SK-N-SH treated with all-trans-retinoic acid at 6 μM for 48 hours (cell line): ENCODE measurements at regions not wholly inside any gene's neighbourhood (a gene's known extent, or its start where the extent isn't known, plus 50 kb on each side); places are given as distances from the start of the nearest gene placed in this dataset.

Experiments
- ATAC-seq: fragments of 200-7000 bp; cut with Tn5 transposase; 3 replicates; pipeline ENCODE4 v1.9.1; 2020; ENCODE audit warnings: mild to moderate bottlenecking, moderate library complexity
- ARNTL ChIP-seq: fragments of 450-650 bp; formaldehyde crosslinking; IDR thresholded peaks from 2 replicates; pipeline ENCODE4 v1.5.0; 2020; ENCODE audit warnings: low read depth, mild to moderate bottlenecking, moderate library complexity, borderline replicate concordance
- CSDC2 ChIP-seq: fragments of 250-450 bp; sonication (Bioruptor Pico); IDR thresholded peaks from 2 replicates; pipeline ENCODE4 v1.5.0; 2020; ENCODE audit warnings: mild to moderate bottlenecking, moderate library complexity
- ESRRG ChIP-seq: fragments of 250-450 bp; sonication (Bioruptor Pico); IDR thresholded peaks from 2 replicates; pipeline ENCODE4 v1.6.1; 2021; ENCODE audit warnings: mild to moderate bottlenecking
- GLIS3 ChIP-seq: fragments of 250-450 bp; sonication (Bioruptor Pico); IDR thresholded peaks from 2 replicates; pipeline ENCODE4 v1.5.0; 2020; ENCODE audit warnings: mild to moderate bottlenecking, moderate library complexity
- ISL1 ChIP-seq: fragments of 250-450 bp; sonication (Bioruptor Pico); IDR thresholded peaks from 2 replicates; pipeline ENCODE4 v2.1.2; 2022; ENCODE audit warnings: mild to moderate bottlenecking, moderate library complexity
- PATZ1 ChIP-seq: fragments of 250-450 bp; sonication (Bioruptor Pico); IDR thresholded peaks from 2 replicates; pipeline ENCODE4 v1.8.0; 2020; ENCODE audit warnings: mild to moderate bottlenecking, moderate library complexity, borderline replicate concordance
- RARB ChIP-seq: fragments of 250-450 bp; sonication (Bioruptor Pico); IDR thresholded peaks from 2 replicates; pipeline ENCODE4 v1.8.0; 2021; ENCODE audit warnings: mild to moderate bottlenecking, moderate library complexity
- SNAI2 ChIP-seq: fragments of 250-450 bp; sonication (Bioruptor Pico); IDR thresholded peaks from 2 replicates; pipeline ENCODE4 v1.5.0; 2020; ENCODE audit warnings: mild to moderate bottlenecking, moderate library complexity
- TCF4 ChIP-seq: fragments of 250-450 bp; sonication (Bioruptor Pico); IDR thresholded peaks from 2 replicates; pipeline ENCODE4 v1.8.0; 2021; ENCODE audit warnings: mild to moderate bottlenecking, moderate library complexity, borderline replicate concordance
- TOX ChIP-seq: fragments of 250-450 bp; sonication (Bioruptor Pico); IDR thresholded peaks from 2 replicates; pipeline ENCODE4 v1.8.0; 2021; ENCODE audit warnings: mild to moderate bottlenecking, moderate library complexity, borderline replicate concordance
- TSHZ2 ChIP-seq: fragments of 250-450 bp; sonication (Bioruptor Pico); IDR thresholded peaks from 2 replicates; pipeline ENCODE4 v1.5.0; 2020; ENCODE audit warnings: mild to moderate bottlenecking, moderate library complexity
- ZC3H10 ChIP-seq: fragments of 250-450 bp; sonication (Bioruptor Pico); IDR thresholded peaks from 2 replicates; pipeline ENCODE4 v1.5.1; 2021; ENCODE audit warnings: mild to moderate bottlenecking, moderate library complexity
- ZFP3 ChIP-seq: fragments of 250-450 bp; sonication (Bioruptor Pico); IDR thresholded peaks from 2 replicates; pipeline ENCODE4 v1.5.0; 2020; ENCODE audit warnings: mild to moderate bottlenecking, moderate library complexity
- ZFP30 ChIP-seq: fragments of 450-650 bp; formaldehyde crosslinking; IDR thresholded peaks from 2 replicates; pipeline ENCODE4 v1.5.0; 2022; ENCODE audit warnings: mild to moderate bottlenecking, moderate library complexity
- ZNF565 ChIP-seq: fragments of 450-650 bp; formaldehyde crosslinking; conservative IDR thresholded peaks from 2 replicates; pipeline ENCODE4 v1.5.0; 2020; ENCODE audit warnings: low read depth, mild to moderate bottlenecking, moderate library complexity
- ZNF70 ChIP-seq: fragments of 450-650 bp; formaldehyde crosslinking; IDR thresholded peaks from 2 replicates; pipeline ENCODE4 v1.5.0; 2020; ENCODE audit warnings: mild to moderate bottlenecking, moderate library complexity
- TF ChIP-seq, protein P1 (sequence below): fragments of 250-450 bp; sonication (Bioruptor Pico); IDR thresholded peaks from 2 replicates; pipeline ENCODE4 v1.5.1; 2021; ENCODE audit warnings: mild to moderate bottlenecking, moderate library complexity
- TF ChIP-seq, protein P2 (sequence below): fragments of 250-450 bp; sonication (Bioruptor Pico); IDR thresholded peaks from 2 replicates; pipeline ENCODE4 v1.5.1; 2020; ENCODE audit warnings: low read depth, mild to moderate bottlenecking, moderate library complexity

GRCh38 chr11:42651621-42652020 lies 660.2 kb upstream of the API5 start (continued):
- TF ChIP-seq PATZ1 (no peak), TOX (no peak)

GRCh38 chr11:42657169-42657568 lies 654.6 kb upstream of the API5 start:
- TF ChIP-seq ARNTL (no peak), GLIS3 (CRISPR knock-in tag) (no peak), PATZ1 (no peak), ISL1 (CRISPR knock-in tag) (no peak), RARB (CRISPR knock-in tag) (no peak), ZNF70 (CRISPR knock-in tag) (no peak), ZFP3 (no peak), TCF4 (no peak), SNAI2 (CRISPR knock-in tag) (no peak)
- TF ChIP-seq, protein P1, sequence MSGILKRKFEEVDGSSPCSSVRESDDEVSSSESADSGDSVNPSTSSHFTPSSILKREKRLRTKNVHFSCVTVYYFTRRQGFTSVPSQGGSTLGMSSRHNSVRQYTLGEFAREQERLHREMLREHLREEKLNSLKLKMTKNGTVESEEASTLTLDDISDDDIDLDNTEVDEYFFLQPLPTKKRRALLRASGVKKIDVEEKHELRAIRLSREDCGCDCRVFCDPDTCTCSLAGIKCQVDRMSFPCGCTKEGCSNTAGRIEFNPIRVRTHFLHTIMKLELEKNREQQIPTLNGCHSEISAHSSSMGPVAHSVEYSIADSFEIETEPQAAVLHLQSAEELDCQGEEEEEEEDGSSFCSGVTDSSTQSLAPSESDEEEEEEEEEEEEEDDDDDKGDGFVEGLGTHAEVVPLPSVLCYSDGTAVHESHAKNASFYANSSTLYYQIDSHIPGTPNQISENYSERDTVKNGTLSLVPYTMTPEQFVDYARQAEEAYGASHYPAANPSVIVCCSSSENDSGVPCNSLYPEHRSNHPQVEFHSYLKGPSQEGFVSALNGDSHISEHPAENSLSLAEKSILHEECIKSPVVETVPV, result no peak
- TF ChIP-seq, protein P2, sequence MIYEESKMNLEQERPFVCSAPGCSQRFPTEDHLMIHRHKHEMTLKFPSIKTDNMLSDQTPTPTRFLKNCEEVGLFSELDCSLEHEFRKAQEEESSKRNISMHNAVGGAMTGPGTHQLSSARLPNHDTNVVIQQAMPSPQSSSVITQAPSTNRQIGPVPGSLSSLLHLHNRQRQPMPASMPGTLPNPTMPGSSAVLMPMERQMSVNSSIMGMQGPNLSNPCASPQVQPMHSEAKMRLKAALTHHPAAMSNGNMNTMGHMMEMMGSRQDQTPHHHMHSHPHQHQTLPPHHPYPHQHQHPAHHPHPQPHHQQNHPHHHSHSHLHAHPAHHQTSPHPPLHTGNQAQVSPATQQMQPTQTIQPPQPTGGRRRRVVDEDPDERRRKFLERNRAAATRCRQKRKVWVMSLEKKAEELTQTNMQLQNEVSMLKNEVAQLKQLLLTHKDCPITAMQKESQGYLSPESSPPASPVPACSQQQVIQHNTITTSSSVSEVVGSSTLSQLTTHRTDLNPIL (CRISPR knock-in tag), result no peak
- ATAC-seq, result no peak

DNA sequence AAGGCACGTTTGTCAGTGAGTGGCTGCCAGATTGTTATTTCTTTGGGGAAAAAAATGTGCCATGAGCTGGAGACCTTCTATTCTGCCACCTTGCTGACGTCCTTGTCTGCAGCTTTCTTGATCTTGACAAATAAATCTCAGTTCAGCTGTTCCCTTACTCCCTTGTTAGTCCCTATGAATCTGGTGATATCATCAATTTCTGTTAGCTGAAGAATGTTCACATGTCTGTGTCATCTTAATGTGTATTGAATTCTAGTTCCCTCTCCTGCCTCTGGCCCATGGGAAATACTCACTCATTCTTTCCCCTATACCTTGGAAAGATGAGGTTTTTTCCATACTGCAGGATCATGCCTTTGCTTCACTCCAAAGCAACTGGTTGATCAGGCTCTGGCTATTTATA lies 649.9 kb upstream of the API5 start:
- no peak for ATAC-seq
- TF ChIP-seq ZFP3 (no peak), ARNTL (no peak), TCF4 (no peak), ZFP30 (no peak), ZNF70 (CRISPR knock-in tag) (no peak), ZC3H10 (CRISPR knock-in tag) (no peak), RARB (CRISPR knock-in tag) (no peak), GLIS3 (CRISPR knock-in tag) (no peak), CSDC2 (CRISPR knock-in tag) (no peak), PATZ1 (no peak), TOX (no peak), ISL1 (CRISPR knock-in tag) (no peak), SNAI2 (CRISPR knock-in tag) (no peak)
- TF ChIP-seq, protein P2 (CRISPR knock-in tag), result no peak
- TF ChIP-seq, protein P1, result no peak

DNA sequence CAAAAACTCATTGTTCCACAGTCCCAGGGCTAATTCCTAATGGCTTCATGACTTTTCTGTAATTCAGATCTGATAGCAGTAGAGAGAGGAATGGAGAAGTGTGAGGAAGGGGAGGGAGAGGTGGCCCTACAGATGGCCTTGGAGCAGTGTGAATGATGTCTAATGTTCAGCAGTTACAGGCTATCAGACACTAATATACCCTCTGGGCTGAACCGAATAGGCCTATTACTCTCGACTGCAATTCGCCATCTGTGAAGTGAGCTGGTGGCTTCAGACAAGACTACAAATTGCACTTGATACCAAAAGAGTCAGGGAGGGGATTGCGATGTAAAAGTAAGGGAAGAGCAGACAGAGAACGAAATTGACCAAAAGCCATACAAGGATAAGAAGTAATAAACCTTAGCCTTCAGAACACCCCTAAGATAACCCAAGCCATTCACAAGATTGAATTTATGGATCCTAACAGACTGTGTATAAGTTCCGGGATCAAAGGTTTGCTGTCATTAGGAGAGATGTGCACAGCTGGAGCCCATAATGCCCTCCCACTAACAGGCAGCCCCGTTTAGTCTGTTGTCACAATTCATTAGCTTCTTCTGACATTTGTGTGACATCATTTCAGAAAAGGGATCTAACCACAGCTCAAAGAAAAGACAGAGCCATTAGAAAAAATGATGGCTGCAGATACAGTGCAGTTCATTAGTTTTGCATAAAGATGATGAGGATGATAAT lies 642.4 kb upstream of the API5 start:
- TF ChIP-seq ZNF565 (CRISPR knock-in tag) (no peak), ESRRG (CRISPR knock-in tag) (no peak), TSHZ2 (CRISPR knock-in tag) (no peak), ARNTL (no peak)
- TF ChIP-seq, protein P1, result no peak
- ATAC-seq, result no peak
